Progenitor cell of endocrine pancreas (in vitro differentiated cells): ENCODE measurements at regions not wholly inside any gene's neighbourhood (a gene's known extent, or its start where the extent isn't known, plus 50 kb on each side); places are given as distances from the start of the nearest gene placed in this dataset.

Experiments used
- DNase-seq: peaks from one replicate; pipeline ENCODE4 v3.0.0; 2021; ENCODE audit warnings: low spot score; ENCODE audit not compliant: unreplicated experiment
- H3K27ac Mint-ChIP-seq: 2 replicates; pipeline ENCODE4 v1.8.0; 2021; ENCODE audit warnings: mild to moderate bottlenecking, moderate library complexity, mixed read lengths
- H3K27me3 Mint-ChIP-seq: 2 replicates; pipeline ENCODE4 v1.8.0; 2021; ENCODE audit warnings: mixed read lengths
- H3K36me3 Mint-ChIP-seq: 2 replicates; pipeline ENCODE4 v1.8.0; 2022; ENCODE audit warnings: mixed read lengths; ENCODE audit not compliant: insufficient read depth
- H3K4me1 Mint-ChIP-seq: 2 replicates; pipeline ENCODE4 v1.8.0; 2021; ENCODE audit warnings: low read depth, mixed read lengths
- H3K4me3 Mint-ChIP-seq: 2 replicates; pipeline ENCODE4 v1.8.0; 2021; ENCODE audit warnings: low read depth, mild to moderate bottlenecking, moderate library complexity, mixed read lengths
- H3K9me3 Mint-ChIP-seq: 2 replicates; pipeline ENCODE4 v1.8.0; 2021; ENCODE audit warnings: low read depth, mixed read lengths
- TF ChIP-seq, protein P1 (sequence below): fragments of 200-600 bp; sonication (generic); IDR thresholded peaks from one replicate; pipeline ENCODE4 v1.5.0; 2021; ENCODE audit warnings: antibody characterized with exemption, mild to moderate bottlenecking; ENCODE audit not compliant: unreplicated experiment

GRCh38 chr4:14465507-14465906, 536.8 kb upstream of the CPEB2 start:
- no peaks in the 10 kb centered on the region for H3K27me3 Mint-ChIP-seq
- H3K9me3 Mint-ChIP-seq, result no peaks in the 10 kb centered on the region
- H3K27ac Mint-ChIP-seq, result no peak overlapping the region
- TF ChIP-seq, protein P1, sequence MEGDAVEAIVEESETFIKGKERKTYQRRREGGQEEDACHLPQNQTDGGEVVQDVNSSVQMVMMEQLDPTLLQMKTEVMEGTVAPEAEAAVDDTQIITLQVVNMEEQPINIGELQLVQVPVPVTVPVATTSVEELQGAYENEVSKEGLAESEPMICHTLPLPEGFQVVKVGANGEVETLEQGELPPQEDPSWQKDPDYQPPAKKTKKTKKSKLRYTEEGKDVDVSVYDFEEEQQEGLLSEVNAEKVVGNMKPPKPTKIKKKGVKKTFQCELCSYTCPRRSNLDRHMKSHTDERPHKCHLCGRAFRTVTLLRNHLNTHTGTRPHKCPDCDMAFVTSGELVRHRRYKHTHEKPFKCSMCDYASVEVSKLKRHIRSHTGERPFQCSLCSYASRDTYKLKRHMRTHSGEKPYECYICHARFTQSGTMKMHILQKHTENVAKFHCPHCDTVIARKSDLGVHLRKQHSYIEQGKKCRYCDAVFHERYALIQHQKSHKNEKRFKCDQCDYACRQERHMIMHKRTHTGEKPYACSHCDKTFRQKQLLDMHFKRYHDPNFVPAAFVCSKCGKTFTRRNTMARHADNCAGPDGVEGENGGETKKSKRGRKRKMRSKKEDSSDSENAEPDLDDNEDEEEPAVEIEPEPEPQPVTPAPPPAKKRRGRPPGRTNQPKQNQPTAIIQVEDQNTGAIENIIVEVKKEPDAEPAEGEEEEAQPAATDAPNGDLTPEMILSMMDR, result no peak
- no peak for DNase-seq
- H3K36me3 Mint-ChIP-seq, result no peaks in the 10 kb centered on the region
- no peaks in the 10 kb centered on the region for H3K4me1 Mint-ChIP-seq
- H3K4me3 Mint-ChIP-seq, result no peak overlapping the region

- Mint-ChIP-seq H3K27ac (no peak overlapping the region), H3K4me3 (no peak overlapping the region), H3K4me1 (no peaks in the 10 kb centered on the region), H3K9me3 (peaks cover 17% of the 10 kb centered on the region), H3K36me3 (peaks cover 2% of the 10 kb centered on the region), H3K27me3 (no peaks in the 10 kb centered on the region)
- TF ChIP-seq, protein P1, result no peak
- DNase-seq, result no peak
Observed at GRCh38 chr4:14478504-14478903, 523.8 kb upstream of the CPEB2 start.

- no peaks in the 10 kb centered on the region for H3K36me3 Mint-ChIP-seq
- no peaks in the 10 kb centered on the region for H3K4me1 Mint-ChIP-seq
- no peak for DNase-seq
- no peaks in the 10 kb centered on the region for H3K9me3 Mint-ChIP-seq
- H3K4me3 Mint-ChIP-seq, result no peak overlapping the region
- no peak overlapping the region for H3K27ac Mint-ChIP-seq
- TF ChIP-seq, protein P1, result no peak
- H3K27me3 Mint-ChIP-seq, result no peaks in the 10 kb centered on the region
Observed at GRCh38 chr4:14496408-14496807, 505.9 kb upstream of the CPEB2 start.

DNA sequence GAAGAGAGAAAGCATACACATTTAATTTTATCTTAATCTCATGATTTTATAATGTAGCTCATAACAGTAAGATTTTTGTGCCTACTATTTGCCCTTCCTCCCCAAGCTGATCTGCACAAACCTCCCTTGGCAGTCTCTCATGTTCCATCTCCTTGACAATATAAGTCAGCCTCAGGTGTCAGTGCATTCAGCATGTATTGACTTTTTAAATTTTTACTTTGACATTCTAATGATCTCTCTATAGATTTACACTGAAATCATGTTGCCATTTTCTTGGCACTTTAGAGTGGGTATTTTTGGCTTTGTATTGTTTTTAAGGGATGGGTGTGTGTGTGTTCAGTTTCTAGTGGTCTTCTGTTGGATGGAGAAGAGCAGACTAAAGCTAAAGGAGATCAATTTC, 505.3 kb upstream of the CPEB2 start:
- H3K27ac Mint-ChIP-seq, result no peak overlapping the region
- H3K4me1 Mint-ChIP-seq, result no peaks in the 10 kb centered on the region
- H3K27me3 Mint-ChIP-seq, result no peaks in the 10 kb centered on the region
- no peak overlapping the region for H3K4me3 Mint-ChIP-seq
- no peaks in the 10 kb centered on the region for H3K36me3 Mint-ChIP-seq
- DNase-seq, result no peak
- H3K9me3 Mint-ChIP-seq, result no peaks in the 10 kb centered on the region
- TF ChIP-seq, protein P1, result no peak

- no peaks in the 10 kb centered on the region for H3K36me3 Mint-ChIP-seq
- H3K27ac Mint-ChIP-seq, result no peak overlapping the region
- H3K27me3 Mint-ChIP-seq, result no peaks in the 10 kb centered on the region
- H3K9me3 Mint-ChIP-seq, result no peaks in the 10 kb centered on the region
- H3K4me1 Mint-ChIP-seq, result peaks cover 1% of the 10 kb centered on the region
- TF ChIP-seq, protein P1, result no peak
- no peak for DNase-seq
- H3K4me3 Mint-ChIP-seq, result no peak overlapping the region
Observed at GRCh38 chr4:14504162-14504561, 498.1 kb upstream of the CPEB2 start.
